CD1c-positive myeloid dendritic cell (primary cell): ENCODE measurements at regions not wholly inside any gene's neighbourhood (a gene's known extent, or its start where the extent isn't known, plus 50 kb on each side); places are given as distances from the start of the nearest gene placed in this dataset.

ENCODE experiments used
- DNase-seq: peaks from one replicate; pipeline ENCODE4 v3.0.0-alpha.2; 2016; ENCODE audit errors: extremely low spot score

GRCh38 chr6:14693301-14694192 is 552.3 kb upstream of the JARID2 start:
- DNase-seq = no peak

- DNase-seq = no peak
Measured at GRCh38 chr6:14694308-14694707, 551.6 kb upstream of the JARID2 start.

GRCh38 chr6:14695579-14695978 is 550.3 kb upstream of the JARID2 start:
- no peak for DNase-seq

- DNase-seq = no peak
Measured at GRCh38 chr6:14696367-14696766, 549.5 kb upstream of the JARID2 start.

DNA sequence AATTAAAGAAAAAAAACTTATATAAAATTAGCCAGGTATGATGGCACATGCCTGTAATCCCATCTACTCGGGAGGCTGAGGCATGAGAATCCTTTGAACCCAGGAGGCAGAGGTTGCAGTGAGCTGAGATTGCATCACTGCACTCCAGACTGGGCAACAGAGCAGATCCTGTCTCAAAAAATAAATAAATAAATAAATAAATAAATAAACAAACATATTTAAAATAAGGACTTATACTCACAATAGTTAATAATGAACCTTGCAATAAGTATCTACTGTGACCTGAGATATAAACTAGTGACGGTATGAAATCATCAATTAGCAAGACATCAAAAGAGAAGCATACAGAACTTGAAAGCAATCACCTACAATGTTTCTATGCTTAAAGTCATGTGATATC is 548.4 kb upstream of the JARID2 start:
- no peak for DNase-seq

DNA sequence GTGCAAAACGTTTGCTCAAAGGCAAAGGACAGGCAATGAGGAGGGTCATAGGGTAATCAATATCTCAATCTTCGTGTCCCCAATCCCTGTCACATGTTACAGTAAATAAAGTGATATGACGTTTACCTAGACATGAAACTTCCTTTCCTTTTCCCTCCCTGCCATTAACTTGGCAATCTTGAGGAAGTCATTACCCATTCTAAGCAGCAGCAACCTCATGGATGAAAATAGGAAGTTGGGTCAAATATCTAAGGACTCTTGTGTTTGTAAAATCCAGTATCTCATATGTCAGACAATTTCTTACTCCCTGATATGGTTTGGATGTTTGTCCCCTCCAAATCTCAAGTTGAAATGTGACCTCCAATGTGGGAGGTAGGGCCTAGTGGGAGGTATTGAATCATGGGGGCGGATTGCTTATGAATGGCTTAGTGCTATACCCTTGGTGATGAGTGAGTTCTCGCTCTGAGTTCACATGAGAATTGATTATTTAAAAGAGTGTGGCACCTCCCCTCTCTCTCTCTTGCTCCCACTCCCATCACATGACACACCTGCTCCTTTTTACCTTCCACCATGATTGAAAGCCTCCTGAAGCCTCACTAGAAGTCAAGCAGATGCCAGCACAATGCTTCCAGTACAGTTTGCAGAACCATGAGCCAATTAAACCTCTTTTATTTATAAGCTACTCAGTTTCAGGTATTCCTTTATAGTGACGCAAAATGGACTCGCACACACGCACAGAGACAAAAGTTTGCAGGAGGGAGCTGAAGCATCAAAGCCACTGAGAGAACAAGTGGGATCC is 545.9 kb upstream of the JARID2 start:
- peak; percentile 44 for DNase-seq

- peak; percentile 30 for DNase-seq
Measured at GRCh38 chr6:14701946-14702345, 543.9 kb upstream of the JARID2 start.

DNA sequence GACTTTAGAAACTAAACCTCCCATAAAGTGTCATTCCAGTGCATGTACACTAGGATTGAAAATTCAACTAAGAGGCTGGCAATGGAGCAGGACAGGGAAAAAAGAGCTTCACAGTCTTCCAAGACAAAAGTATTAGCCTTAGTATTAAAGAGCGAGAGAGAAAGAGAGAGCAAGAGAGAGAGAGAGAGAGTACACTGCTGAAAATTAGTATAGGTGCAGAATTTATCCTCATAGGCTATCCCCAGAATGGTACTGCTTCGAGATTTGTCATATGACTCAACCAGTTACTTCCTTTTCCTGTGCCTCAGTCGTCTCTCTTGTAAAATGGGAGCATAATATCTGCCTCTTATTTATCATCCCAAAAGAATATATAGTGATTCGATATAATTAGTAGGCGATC is 543.2 kb upstream of the JARID2 start:
- no peak for DNase-seq

DNA sequence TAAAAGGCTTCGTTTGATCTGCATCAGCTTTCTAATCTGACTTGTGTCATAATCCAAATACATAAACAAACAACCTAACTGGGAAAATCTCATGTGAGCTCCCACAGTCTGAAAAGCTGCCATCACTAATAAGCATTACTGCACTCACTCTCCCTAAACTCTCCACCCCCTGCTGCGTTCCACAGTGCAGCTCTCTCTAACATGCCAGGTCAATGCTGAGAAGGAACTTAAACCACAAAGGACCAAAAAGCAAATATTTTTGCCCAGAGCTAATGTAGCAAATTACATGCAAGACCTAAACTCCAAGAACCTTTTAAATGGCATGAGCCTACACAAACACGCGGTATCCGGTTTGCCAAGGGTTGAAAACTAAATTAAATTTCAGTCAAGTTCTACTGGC is 542.3 kb upstream of the JARID2 start:
- no peak for DNase-seq

- DNase-seq = peak; percentile 35
Measured at GRCh38 chr6:14704383-14705271, 541.2 kb upstream of the JARID2 start.

- peak; percentile 41 for DNase-seq
Measured at GRCh38 chr6:14705841-14706377, 540.0 kb upstream of the JARID2 start.

DNA sequence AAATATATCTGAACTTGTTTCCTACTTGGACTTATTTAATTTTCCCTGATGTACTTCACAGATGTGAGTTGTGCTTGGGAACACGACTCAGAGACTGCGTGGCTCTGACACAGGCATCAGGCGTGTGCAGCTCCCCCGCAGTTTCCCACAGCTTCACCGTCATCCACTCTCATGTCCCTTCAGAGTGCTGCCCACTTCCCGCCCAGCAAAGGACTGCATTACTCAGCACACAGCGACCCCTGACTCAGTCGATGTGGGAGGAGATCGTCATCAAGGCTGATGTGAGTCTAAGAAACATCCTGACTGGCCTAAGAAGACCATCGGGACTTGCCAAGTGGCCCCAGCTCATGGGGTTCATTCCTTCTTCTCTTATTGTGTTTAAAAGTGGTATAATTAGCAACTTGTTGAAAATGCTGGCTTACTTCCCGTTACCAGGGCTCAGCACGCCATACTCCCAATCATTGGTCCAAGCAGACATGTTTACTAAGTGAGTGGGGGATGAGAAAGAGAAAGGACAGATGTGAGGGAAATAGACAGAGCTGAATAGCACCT is 539.4 kb upstream of the JARID2 start:
- DNase-seq = peak; percentile 94

- DNase-seq = peak; percentile 64
Measured at GRCh38 chr6:14707276-14707675, 538.6 kb upstream of the JARID2 start.

- DNase-seq = no peak
Measured at GRCh38 chr6:14707971-14708465, 537.9 kb upstream of the JARID2 start.

- DNase-seq = no peak
Measured at GRCh38 chr6:14709066-14709670, 536.7 kb upstream of the JARID2 start.

GRCh38 chr6:14709900-14710299 is 536.0 kb upstream of the JARID2 start:
- no peak for DNase-seq

GRCh38 chr6:14710421-14710820 is 535.4 kb upstream of the JARID2 start:
- no peak for DNase-seq

- peak; percentile 77 for DNase-seq
Measured at GRCh38 chr6:14711056-14711703, 534.7 kb upstream of the JARID2 start.

- no peak for DNase-seq
Measured at GRCh38 chr6:14711704-14712379, 534.0 kb upstream of the JARID2 start.
